ENCODE measurements at regions not wholly inside any gene's neighbourhood (a gene's known extent, or its start where the extent isn't known, plus 50 kb on each side); places are given as distances from the start of the nearest gene placed in this dataset.

DNA sequence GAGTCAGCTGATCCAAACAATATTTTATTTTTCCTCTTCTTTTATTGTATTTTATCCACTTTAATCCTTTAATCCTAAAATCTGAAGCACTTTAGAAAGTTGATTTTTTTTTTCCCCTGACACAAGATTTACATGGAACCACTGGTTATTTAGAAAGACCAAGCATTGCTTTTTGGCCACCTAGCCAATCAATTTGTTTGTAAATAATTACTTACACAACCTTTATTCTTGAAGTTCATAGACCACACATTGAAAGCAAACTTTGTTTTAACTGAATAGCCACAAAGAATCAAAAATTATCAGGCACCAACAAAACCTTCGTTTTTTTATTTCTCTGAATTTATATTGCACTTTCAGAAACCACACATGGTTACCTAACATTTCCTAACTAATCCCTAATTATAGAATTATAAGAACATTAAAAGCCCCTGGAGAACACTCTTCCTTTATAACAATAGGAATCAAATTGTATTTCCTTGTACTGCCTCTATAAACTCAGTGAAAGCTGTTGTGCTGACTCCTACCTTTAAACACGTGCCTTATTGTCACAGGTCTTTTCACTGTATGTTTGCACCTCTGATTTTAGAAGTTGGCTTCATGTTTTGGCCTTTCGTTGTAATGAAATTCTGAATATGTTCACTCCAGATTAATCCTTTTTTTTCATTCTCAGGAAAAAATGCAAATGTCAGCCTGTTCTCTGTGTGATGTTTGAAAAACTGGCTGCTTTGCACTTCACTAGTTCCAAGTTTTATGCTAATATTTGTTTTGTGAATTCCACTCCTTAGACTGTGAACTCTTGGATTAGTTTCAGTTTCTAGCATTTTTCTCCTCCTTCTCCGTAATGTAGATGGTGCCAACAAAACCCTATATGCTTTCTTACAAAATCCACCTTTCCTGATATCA, 1511.9 kb downstream of the REEP3 start:
- intact Hi-C loops (cut with DNase I): no loop called here
- Histone ChIP-seq H3K4me1 (peaks cover 14% of the 10 kb centered on the region), H3K27me3 (no peaks in the 10 kb centered on the region), H3K36me3 (replicated peaks in 1 of 2; ENCODE audit: insufficient read depth in 1 of 2, low read depth in 2 of 2) (no peaks in the 10 kb centered on the region), H3K9me3 (peaks cover 0 to 12% (median 0%) of the 10 kb centered on the region in 3 donors), H3K4me3 (no peak overlapping the region), H3K27ac (peak overlapping the region in 3 of 4 donors; percentile 27 to 68 (median 42))
- TF ChIP-seq, protein P1, sequence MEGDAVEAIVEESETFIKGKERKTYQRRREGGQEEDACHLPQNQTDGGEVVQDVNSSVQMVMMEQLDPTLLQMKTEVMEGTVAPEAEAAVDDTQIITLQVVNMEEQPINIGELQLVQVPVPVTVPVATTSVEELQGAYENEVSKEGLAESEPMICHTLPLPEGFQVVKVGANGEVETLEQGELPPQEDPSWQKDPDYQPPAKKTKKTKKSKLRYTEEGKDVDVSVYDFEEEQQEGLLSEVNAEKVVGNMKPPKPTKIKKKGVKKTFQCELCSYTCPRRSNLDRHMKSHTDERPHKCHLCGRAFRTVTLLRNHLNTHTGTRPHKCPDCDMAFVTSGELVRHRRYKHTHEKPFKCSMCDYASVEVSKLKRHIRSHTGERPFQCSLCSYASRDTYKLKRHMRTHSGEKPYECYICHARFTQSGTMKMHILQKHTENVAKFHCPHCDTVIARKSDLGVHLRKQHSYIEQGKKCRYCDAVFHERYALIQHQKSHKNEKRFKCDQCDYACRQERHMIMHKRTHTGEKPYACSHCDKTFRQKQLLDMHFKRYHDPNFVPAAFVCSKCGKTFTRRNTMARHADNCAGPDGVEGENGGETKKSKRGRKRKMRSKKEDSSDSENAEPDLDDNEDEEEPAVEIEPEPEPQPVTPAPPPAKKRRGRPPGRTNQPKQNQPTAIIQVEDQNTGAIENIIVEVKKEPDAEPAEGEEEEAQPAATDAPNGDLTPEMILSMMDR (IDR thresholded peaks at IDR 0.05): no peak
- TF ChIP-seq POLR2A (IDR thresholded peaks at IDR 0.05): no peak
- no peak for DNase-seq
- WGBS, 2 donors: 12 to 17% methylated on average over 4 of the region's 4 CpGs
- peak; percentile 88 for ATAC-seq

DNA sequence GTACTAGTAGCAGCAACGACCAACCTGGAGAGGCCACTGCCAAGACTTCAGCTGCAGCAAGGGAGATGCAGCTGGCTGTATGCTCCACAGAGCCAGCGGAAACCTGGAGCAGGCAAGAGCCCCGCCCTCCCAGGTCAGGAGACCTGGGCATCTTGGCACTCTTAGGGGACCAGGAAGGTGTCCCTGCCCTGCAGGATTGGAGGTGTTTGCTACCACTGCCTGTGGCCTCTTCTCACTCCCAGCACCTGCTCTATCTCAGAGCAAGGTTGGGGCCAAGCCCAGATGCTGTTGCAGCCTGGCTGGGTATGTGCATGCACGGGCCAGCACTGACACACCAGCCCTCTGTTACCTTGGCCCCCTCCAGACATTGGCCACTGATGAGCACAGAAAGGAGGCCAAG, 1512.8 kb downstream of the REEP3 start:
- ATAC-seq: peak; percentile 67
- peak overlapping the region in 2 of 4 donors; percentile 42 to 68 for H3K27ac ChIP-seq
- TF ChIP-seq POLR2A (IDR thresholded peaks at IDR 0.05): no peak
- TF ChIP-seq, protein P1 (IDR thresholded peaks at IDR 0.05): no peak
- H3K4me3 ChIP-seq: no peak overlapping the region
- intact Hi-C loops (cut with DNase I): no loop called here
- WGBS, 2 donors: 26 to 33% methylated on average over 2 to 4 of the region's 4 CpGs
- peaks cover 0 to 12% (median 0%) of the 10 kb centered on the region in 3 donors for H3K9me3 ChIP-seq
- H3K27me3 ChIP-seq: no peaks in the 10 kb centered on the region
- peak; percentile 41 to 61 (median 47) for DNase-seq
- no peaks in the 10 kb centered on the region for H3K36me3 ChIP-seq (replicated peaks in 1 of 2; ENCODE audit: insufficient read depth in 1 of 2, low read depth in 2 of 2)
- peaks cover 14% of the 10 kb centered on the region for H3K4me1 ChIP-seq

DNA sequence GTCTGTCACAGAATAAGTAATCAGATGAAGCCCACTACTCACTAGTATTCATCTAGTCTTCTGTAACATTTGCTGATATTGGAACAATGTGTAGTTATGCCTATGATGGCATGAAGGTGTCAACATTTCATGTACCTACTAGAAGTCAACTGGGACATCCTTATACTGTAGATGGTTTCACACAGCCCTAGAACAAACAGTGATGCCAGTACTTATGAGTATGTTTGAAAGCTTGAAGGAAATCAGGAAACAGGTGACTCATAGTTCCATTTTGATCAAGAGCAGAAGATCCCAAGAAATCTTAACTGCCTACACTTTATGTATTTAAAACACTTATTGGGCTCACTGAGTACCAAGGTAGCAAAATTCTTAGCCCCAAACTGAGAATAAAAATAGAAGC, 1519.6 kb downstream of the REEP3 start:
- Histone ChIP-seq H3K27me3 (no peaks in the 10 kb centered on the region), H3K27ac (no peak overlapping the region), H3K4me3 (no peak overlapping the region), H3K36me3 (replicated peaks in 1 of 2; ENCODE audit: insufficient read depth in 1 of 2, low read depth in 2 of 2) (no peaks in the 10 kb centered on the region), H3K9me3 (no peaks in the 10 kb centered on the region), H3K4me1 (no peaks in the 10 kb centered on the region)
- intact Hi-C loops (cut with DNase I): no loop called here
- DNase-seq (no peak), ATAC-seq (no peak)
- no peak for TF ChIP-seq POLR2A (IDR thresholded peaks at IDR 0.05)
- TF ChIP-seq, protein P1 (IDR thresholded peaks at IDR 0.05): no peak

DNA sequence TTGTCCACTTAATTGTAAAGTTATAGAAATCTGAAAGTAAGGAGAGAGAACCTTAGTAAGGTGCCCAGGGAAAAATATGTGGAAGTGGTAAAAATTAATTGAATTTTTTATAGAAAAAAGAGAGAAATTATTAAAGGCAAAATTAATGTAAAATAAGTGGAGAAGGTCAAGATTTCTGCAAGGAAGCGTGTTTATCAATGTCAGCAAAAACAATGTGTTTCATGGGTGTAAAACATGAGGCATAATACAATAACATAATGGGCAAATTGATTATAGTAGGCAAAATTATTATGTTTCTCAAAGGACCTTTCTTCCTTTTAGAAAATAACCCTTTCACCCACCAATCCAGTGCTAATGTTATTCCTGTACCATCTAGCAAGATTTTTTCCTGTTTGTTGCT, 1520.1 kb downstream of the REEP3 start:
- no peak overlapping the region for H3K27ac ChIP-seq
- no peak for ATAC-seq
- no peak for DNase-seq
- no peaks in the 10 kb centered on the region for H3K9me3 ChIP-seq
- no peaks in the 10 kb centered on the region for H3K36me3 ChIP-seq (replicated peaks in 1 of 2; ENCODE audit: insufficient read depth in 1 of 2, low read depth in 2 of 2)
- 81 to 84% methylated on average over 1 of the region's 1 CpG for whole genome bisulfite sequencing, 2 donors
- intact Hi-C loops (cut with DNase I): no loop called here
- no peaks in the 10 kb centered on the region for H3K4me1 ChIP-seq
- H3K27me3 ChIP-seq: no peaks in the 10 kb centered on the region
- TF ChIP-seq POLR2A (IDR thresholded peaks at IDR 0.05): no peak
- TF ChIP-seq, protein P1 (IDR thresholded peaks at IDR 0.05): no peak
- H3K4me3 ChIP-seq: no peak overlapping the region

DNA sequence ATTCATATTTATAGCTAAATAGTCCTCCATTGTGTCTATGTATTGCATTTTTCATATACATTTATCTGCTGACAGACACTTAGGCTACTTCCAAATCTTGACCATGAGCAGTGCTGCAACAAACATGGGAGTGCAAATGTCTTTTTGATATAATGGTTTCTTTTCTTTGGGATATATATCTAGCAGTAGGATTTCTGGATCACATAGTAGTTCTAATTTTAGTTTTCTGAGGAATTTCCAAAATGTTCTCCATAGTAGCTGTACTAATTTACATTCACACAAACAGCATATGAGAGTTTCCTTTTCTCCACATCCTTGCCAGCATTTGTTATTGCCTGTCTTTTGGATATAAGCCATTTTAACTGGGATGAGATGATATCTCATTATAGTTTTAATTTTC, 1521.3 kb downstream of the REEP3 start:
- intact Hi-C loops (cut with DNase I): no loop called here
- Histone ChIP-seq H3K27me3 (no peaks in the 10 kb centered on the region), H3K4me1 (no peaks in the 10 kb centered on the region), H3K4me3 (no peak overlapping the region), H3K27ac (no peak overlapping the region), H3K36me3 (replicated peaks in 1 of 2; ENCODE audit: insufficient read depth in 1 of 2, low read depth in 2 of 2) (no peaks in the 10 kb centered on the region), H3K9me3 (no peaks in the 10 kb centered on the region)
- no peak for TF ChIP-seq POLR2A (IDR thresholded peaks at IDR 0.05)
- TF ChIP-seq, protein P1 (IDR thresholded peaks at IDR 0.05): no peak
- DNase-seq: no peak
- ATAC-seq: no peak

Data from body of pancreas (tissue), 4 donors.